A673 (cell line): ENCODE measurements at regions not wholly inside any gene's neighbourhood (a gene's known extent, or its start where the extent isn't known, plus 50 kb on each side); places are given as distances from the start of the nearest gene placed in this dataset.

ENCODE experiments used
- BruUV-seq: library from RNA; stranded (reverse); fragments of 400-500 nt; replicated peaks from 2 replicates; lab custom pipeline; 2021; lab: Mats Ljungman, UMichigan
- CTCF ChIA-PET: fragments of 300-600 bp; sonication (Branson Sonifier 250); formaldehyde crosslinking; loops from one replicate; lab custom pipeline; 2022; ENCODE audit warnings: antibody characterized with exemption; lab: Charles Lee
- POLR2A ChIA-PET: fragments of 300-600 bp; sonication (Branson Sonifier 250); formaldehyde crosslinking; loops from one replicate; lab custom pipeline; 2022; ENCODE audit warnings: antibody characterized with exemption; ENCODE audit not compliant: low non-redundant PET; lab: Charles Lee
- DNase-seq: peaks from one replicate; pipeline ENCODE4 v3.0.0-alpha.2; 2015; ENCODE audit warnings: low spot score
- H3K27ac ChIP-seq: fragments of 200-600 bp; sonication (generic); 2 replicates; pipeline ENCODE4 v1.5.1; 2016; ENCODE audit warnings: mixed run types, low read depth, mild to moderate bottlenecking, mixed read lengths, antibody characterized with exemption, low read length; ENCODE audit not compliant: poor library complexity, severe bottlenecking
- H3K27me3 ChIP-seq: fragments of 200-600 bp; sonication (generic); replicated peaks from 2 replicates; pipeline ENCODE4 v1.6.1; 2017; ENCODE audit warnings: mixed run types, low read depth, mild to moderate bottlenecking, mixed read lengths, antibody characterized with exemption, low read length; ENCODE audit not compliant: insufficient read depth, poor library complexity
- H3K36me3 ChIP-seq: fragments of 200-600 bp; sonication (generic); 2 replicates; pipeline ENCODE4 v1.6.1; 2016; ENCODE audit warnings: mixed run types, mild to moderate bottlenecking, mixed read lengths, antibody characterized with exemption, low read length; ENCODE audit not compliant: insufficient read depth, poor library complexity, severe bottlenecking
- H3K4me1 ChIP-seq: fragments of 200-600 bp; sonication (generic); 2 replicates; pipeline ENCODE4 v1.6.1; 2017; ENCODE audit warnings: mixed run types, mild to moderate bottlenecking, mixed read lengths, antibody characterized with exemption, low read length; ENCODE audit not compliant: insufficient read depth, poor library complexity, severe bottlenecking
- H3K4me3 ChIP-seq: fragments of 200-600 bp; sonication (generic); 2 replicates; pipeline ENCODE4 v1.5.1; 2016; ENCODE audit warnings: low read depth, mixed run types, mild to moderate bottlenecking, mixed read lengths, low read length; ENCODE audit not compliant: poor library complexity, severe bottlenecking
- H3K9me3 ChIP-seq: fragments of 200-600 bp; sonication (generic); 2 replicates; pipeline ENCODE4 v1.6.1; 2016; ENCODE audit warnings: mixed run types, low read depth, mild to moderate bottlenecking, mixed read lengths, antibody characterized with exemption, low read length; ENCODE audit not compliant: poor library complexity, severe bottlenecking
- CTCF ChIP-seq: fragments of 300-800, 200-600 bp; sonication (generic); conservative IDR thresholded peaks from 2 replicates; pipeline ENCODE4 v1.5.1; 2017; ENCODE audit warnings: low read depth, mild to moderate bottlenecking, antibody characterized with exemption, low read length, moderate library complexity, mixed read lengths
- EZH2 ChIP-seq: fragments of 200-600 bp; sonication (generic); IDR thresholded peaks from 2 replicates; pipeline ENCODE4 v1.6.1; 2017; ENCODE audit warnings: borderline replicate concordance, low read depth, mild to moderate bottlenecking, mixed read lengths, antibody characterized with exemption, low read length; ENCODE audit not compliant: poor library complexity, severe bottlenecking
- intact Hi-C: fragments of 100-400 bp; cut with micrococcal nuclease; formaldehyde crosslinking; loops from one replicate; pipeline ENCODE4 v1.10.0; 2022; ENCODE audit not compliant: unreplicated experiment

DNA sequence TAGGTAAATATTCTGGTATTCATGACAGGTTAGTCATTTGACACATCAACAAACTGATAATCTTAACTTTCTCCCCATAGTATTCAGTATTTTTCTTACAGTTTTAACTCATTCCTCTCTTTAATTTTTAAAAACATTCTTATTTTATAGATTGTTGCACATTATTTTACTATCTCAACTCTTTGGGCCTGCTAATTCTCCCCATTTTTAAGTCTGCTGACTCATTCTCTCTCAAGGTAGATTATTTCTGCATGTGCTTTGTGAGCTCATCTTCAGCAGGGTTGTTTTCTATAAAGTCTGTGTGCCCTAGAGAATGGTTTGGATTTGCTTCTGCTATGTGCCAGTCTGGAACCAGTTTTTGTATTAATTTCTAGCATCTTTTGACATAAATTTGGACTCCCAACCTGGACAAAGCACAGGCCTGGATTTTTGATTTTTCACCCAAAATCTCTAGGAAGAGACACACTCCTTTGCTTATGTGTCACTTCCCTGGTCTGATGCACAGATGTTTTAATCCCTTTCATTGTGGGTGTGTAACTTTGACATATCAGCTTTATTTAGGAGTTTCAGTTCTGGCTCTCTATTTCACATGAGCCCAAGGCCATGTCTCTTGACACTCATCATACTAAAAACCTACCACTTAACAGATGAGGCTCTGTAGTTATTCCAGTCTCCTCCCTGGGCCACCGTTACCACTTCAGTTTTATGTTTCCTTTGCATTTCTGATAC, 194.3 kb upstream of the PGRMC2 start:
- Histone ChIP-seq H3K4me3 (no peak overlapping the region), H3K36me3 (no peaks in the 10 kb centered on the region), H3K27ac (no peak overlapping the region), H3K27me3 (no peaks in the 10 kb centered on the region), H3K4me1 (no peaks in the 10 kb centered on the region), H3K9me3 (no peaks in the 10 kb centered on the region)
- DNase-seq: no peak
- intact Hi-C loops: no loop called here
- ChIA-PET CTCF (no interaction called here), POLR2A (no interaction called here)
- no TSS peak for BruUV-seq
- TF ChIP-seq CTCF (no peak), EZH2 (no peak)

DNA sequence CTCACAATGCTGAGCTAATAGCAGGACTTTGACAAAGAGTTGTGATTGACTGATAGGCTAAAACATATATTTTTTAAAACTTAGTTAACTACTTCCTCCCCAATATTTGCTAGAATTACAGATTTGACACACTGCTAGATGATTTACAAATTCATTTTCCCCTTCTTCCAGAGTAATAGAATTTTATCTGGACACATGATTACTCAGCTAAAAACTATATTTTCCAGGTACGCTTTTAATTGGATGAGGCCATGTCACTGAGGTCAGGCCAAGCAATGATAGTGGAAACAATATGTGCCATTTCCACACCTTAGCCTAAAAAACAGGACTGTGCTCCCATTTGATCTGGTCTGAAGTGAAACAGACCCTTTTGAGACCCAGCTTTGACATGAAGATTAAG, 193.3 kb upstream of the PGRMC2 start:
- Histone ChIP-seq H3K27ac (no peak overlapping the region), H3K36me3 (no peaks in the 10 kb centered on the region), H3K4me1 (no peaks in the 10 kb centered on the region), H3K9me3 (no peaks in the 10 kb centered on the region), H3K4me3 (no peak overlapping the region), H3K27me3 (no peaks in the 10 kb centered on the region)
- POLR2A ChIA-PET: no interaction called here
- no peak for DNase-seq
- CTCF ChIA-PET: no interaction called here
- intact Hi-C loops: no loop called here
- TF ChIP-seq CTCF: no peak
- no peak for TF ChIP-seq EZH2
- no TSS peak for BruUV-seq

DNA sequence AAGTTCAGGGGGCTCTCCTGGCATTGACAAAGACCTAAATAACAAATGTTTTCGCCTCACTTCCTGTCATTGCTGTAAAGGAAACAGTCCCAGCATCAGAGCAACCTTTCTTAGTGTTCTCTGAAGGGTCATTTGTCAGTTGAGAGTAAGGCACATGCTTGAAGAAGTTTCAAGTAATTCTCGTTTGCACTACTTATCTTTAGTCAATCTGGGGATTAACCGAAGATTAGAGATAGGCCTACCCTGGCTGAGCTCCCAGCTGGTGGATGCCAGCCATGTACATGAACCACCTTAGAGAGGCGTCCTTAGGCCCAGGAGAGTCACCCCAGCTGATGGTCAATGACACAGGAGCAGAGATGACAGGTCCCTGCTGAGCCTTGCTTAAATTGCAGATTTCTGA, 189.9 kb upstream of the PGRMC2 start:
- no TSS peak for BruUV-seq
- no peaks in the 10 kb centered on the region for H3K9me3 ChIP-seq
- TF ChIP-seq EZH2 (no peak), CTCF (no peak)
- peak; percentile 11 for DNase-seq
- no peaks in the 10 kb centered on the region for H3K27me3 ChIP-seq
- H3K4me1 ChIP-seq: no peaks in the 10 kb centered on the region
- ChIA-PET CTCF (no interaction called here), POLR2A (no interaction called here)
- H3K4me3 ChIP-seq: no peak overlapping the region
- no peak overlapping the region for H3K27ac ChIP-seq
- no peaks in the 10 kb centered on the region for H3K36me3 ChIP-seq
- intact Hi-C loops: no loop called here
